HG03280 (cell line): ENCODE measurements at regions not wholly inside any gene's neighbourhood (a gene's known extent, or its start where the extent isn't known, plus 50 kb on each side); places are given as distances from the start of the nearest gene placed in this dataset.
"Not testable (repeated sequence)": the region's sequence is repeated elsewhere in the genome, so short reads cannot be mapped to it uniquely, and the experiment has no call there.

Source experiments
- ATAC-seq: cut with Tn5 transposase; IDR thresholded peaks from one replicate; pipeline ENCODE4 v1.9.1; 2021; ENCODE audit warnings: mild to moderate bottlenecking, moderate library complexity; ENCODE audit not compliant: unreplicated experiment

GRCh38 chr1:208682664-208683013, 438.5 kb upstream of the PLXNA2 start:
- no peak for ATAC-seq

- ATAC-seq = no peak
These were observed 439.0 kb upstream of the PLXNA2 start for GRCh38 chr1:208683141-208683540.

GRCh38 chr1:208684192-208684591, 440.0 kb upstream of the PLXNA2 start:
- ATAC-seq = no peak

- ATAC-seq = no peak
These were observed 442.4 kb upstream of the PLXNA2 start for GRCh38 chr1:208686592-208686991.

- no peak for ATAC-seq
These were observed 444.6 kb upstream of the PLXNA2 start for GRCh38 chr1:208688656-208689315.

- ATAC-seq = no peak
These were observed 446.8 kb upstream of the PLXNA2 start for GRCh38 chr1:208691012-208691411.

GRCh38 chr1:208709981-208710380, 465.8 kb upstream of the PLXNA2 start:
- no peak for ATAC-seq

- ATAC-seq = no peak
These were observed 470.1 kb upstream of the PLXNA2 start for GRCh38 chr1:208714323-208714722.

- no peak for ATAC-seq
These were observed 473.3 kb upstream of the PLXNA2 start for GRCh38 chr1:208717525-208717924.

- no peak for ATAC-seq
These were observed 478.4 kb upstream of the PLXNA2 start for GRCh38 chr1:208722592-208722991.

GRCh38 chr1:208724079-208724478, 479.9 kb upstream of the PLXNA2 start:
- no peak for ATAC-seq

- ATAC-seq = no peak
These were observed 484.6 kb upstream of the PLXNA2 start for GRCh38 chr1:208728815-208729214.

GRCh38 chr1:208731981-208732821, 488.0 kb upstream of the PLXNA2 start:
- ATAC-seq = peak; percentile 76

GRCh38 chr1:208737161-208737560, 493.0 kb upstream of the PLXNA2 start:
- no peak for ATAC-seq

- peak; percentile 83 for ATAC-seq
These were observed 493.7 kb upstream of the PLXNA2 start for GRCh38 chr1:208737922-208738321.

- ATAC-seq = not testable (repeated sequence)
These were observed 495.5 kb upstream of the PLXNA2 start for GRCh38 chr1:208739636-208740035.

GRCh38 chr1:208741296-208741695, 497.1 kb upstream of the PLXNA2 start:
- no peak for ATAC-seq

GRCh38 chr1:208743361-208743760, 499.2 kb upstream of the PLXNA2 start:
- no peak for ATAC-seq

- ATAC-seq = no peak
These were observed 503.8 kb upstream of the PLXNA2 start for GRCh38 chr1:208747979-208748378.

GRCh38 chr1:208748387-208749165, 504.4 kb upstream of the PLXNA2 start:
- no peak for ATAC-seq

- ATAC-seq = no peak
These were observed 512.3 kb upstream of the PLXNA2 start for GRCh38 chr1:208756339-208756981.
